Activated CD4-positive, alpha-beta T cell treated with anti-CD3 and anti-CD28 coated beads for 24 hours (primary cell): ENCODE measurements at regions not wholly inside any gene's neighbourhood (a gene's known extent, or its start where the extent isn't known, plus 50 kb on each side); places are given as distances from the start of the nearest gene placed in this dataset.

Experiments
- DNase-seq, 2 donors: peaks; one replicate each; pipeline ENCODE4 v3.0.0-alpha.2; 2020; ENCODE audit warnings: low read depth in 2 of 2

DNA sequence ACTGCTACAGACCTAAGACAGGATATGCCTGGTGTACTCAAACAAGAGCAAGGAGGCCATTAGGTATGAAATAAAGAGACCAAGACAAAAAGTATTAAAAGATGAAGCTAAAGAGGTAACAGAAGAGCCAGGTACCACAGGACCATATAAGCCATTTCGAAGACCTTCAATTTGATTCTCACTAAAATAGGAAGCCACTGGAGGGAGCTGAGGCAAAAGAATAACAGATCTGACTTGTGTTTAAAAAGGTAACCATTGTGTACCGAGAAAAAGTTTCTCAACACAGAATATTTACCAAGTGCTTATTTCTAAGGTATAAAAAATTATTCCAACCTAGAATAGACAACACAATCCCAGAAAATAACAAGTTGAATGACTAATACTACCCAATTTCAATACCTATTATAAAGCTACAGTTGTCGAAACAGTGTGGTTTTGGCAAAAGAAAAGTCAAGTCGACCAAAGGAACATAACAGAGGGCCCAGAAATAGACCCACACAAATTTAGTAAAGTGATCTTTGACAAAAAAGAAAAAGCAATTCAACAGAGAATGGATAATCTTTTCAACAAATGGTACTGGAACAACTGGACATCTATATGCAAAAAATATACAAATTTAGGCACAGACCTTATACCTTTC is 125.3 kb upstream of the DST start:
- DNase-seq: no peak

- no peak for DNase-seq
Observed at GRCh38 chr6:56767435-56767834, 124.7 kb upstream of the DST start.

DNA sequence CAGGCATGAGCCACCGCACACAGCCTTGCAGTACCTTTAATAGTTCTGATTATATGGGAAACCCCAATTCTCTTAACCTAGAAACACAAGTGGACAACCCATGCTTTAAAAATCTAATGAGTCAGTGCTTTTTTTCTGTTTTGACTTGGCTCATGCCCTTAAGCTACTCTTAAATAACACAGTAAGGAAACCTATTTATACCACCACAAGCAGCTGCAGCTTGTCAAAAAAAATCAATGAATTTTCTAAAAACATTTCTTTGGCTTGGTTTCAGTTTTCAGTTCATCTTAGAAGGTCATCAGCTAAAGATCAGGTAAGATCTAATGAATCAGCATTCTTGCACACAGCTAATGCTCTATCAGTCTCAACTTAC is 124.1 kb upstream of the DST start:
- DNase-seq: no peak

- DNase-seq: no peak
Observed at GRCh38 chr6:56766139-56766805, 123.6 kb upstream of the DST start.

GRCh38 chr6:56765494-56765893 is 122.8 kb upstream of the DST start:
- DNase-seq: no peak

DNA sequence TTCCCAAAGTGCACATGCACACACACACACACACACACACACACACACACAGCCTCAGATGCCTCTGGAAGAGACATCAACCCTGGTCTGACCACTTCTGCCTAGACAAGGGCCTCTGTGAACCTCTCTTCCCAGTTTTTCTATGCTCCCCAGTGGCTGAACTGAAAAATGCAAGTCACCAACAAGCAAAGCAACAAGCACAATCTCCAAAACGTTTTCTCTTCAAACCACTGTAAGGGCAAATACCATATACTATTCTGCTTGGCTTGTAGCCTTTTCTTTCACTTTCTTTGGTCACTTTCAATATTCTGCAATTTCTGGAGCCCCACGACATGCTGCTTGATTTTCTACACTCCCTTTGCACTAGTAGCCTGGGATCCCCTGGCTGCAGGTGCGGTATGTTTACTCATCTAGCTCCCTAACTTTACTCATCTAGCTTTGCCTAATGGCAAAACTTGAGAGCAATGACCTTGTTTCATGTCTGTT is 121.4 kb upstream of the DST start:
- DNase-seq: no peak

DNA sequence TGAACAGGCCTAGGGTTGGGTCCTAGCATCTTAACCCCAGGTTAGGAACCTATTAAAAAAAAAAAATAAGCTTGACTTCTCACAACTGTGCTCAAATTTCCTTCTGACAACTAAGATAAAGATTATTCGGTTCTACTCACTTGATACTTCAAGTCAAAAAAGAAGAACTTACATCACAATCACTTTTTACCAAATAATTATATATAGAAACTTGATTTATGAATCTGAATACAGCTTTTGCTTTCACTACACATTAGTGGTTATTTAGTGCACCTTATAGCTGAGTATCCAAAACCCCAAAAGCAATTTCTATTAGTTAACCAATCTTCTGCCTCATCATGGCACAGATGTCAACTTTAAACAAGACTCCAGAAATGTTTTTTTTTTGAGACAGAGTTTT is 119.0 kb upstream of the DST start:
- DNase-seq: no peak

DNA sequence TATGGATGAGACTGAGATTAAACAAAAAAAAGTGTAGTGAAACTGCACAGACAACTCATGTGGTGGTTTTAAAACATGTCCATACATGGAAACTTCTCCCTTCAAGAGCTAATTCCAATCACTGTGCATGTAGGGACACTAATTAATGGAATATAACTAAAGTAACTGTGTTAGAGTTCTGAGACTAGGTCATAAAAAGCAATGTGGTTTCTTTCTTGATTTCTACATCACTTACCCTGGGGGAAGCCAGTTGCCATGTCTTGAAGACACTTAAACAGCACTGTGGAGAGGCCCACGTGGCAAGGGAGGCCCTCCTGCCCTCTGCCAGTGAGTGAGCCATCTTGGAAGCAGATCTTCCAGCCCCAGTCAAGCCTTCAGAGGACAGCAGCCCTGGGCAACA is 118.2 kb upstream of the DST start:
- no peak for DNase-seq

DNA sequence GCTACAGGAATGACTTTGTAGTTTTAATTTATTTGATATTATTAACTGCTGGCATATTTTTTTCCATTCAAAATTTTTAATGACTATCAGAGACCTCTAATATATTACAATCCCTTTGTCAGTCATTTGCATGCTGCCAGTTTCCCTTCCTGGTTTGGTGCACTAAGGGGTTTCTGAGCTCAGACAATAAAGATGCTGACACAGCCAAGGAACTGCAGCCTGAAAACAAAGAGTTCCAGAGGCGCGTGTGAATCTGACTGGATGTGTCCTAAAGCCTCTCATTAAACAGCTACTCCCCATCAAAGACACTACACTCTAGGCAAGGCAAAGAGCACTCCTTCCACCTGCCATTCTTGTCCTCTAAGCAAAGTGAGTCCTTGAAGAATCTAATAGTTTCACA is 116.8 kb upstream of the DST start:
- no peak for DNase-seq

- DNase-seq: no peak
Observed at GRCh38 chr6:56758553-56758952, 115.9 kb upstream of the DST start.

DNA sequence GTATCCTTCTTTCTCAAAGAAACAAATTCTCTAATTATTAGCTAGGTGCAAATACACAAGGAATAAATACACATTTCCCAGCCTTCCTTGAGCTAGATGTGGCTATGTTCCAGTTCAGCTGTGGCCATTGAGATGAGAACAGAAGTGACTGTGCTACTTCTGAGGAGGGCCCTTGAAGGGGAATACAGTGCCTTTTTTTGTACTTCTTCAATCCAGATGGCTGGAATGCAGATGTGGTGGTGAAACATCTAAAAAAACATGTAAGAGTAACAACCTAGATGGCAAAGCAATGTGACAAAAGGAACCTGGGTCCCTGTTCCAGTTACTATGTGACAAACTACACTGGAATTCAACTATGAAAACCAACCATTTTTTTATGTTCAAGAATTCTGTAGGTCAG is 115.4 kb upstream of the DST start:
- no peak for DNase-seq

GRCh38 chr6:56757588-56757984 is 114.9 kb upstream of the DST start:
- DNase-seq: no peak

GRCh38 chr6:56756791-56757587 is 114.3 kb upstream of the DST start:
- DNase-seq: no peak

DNA sequence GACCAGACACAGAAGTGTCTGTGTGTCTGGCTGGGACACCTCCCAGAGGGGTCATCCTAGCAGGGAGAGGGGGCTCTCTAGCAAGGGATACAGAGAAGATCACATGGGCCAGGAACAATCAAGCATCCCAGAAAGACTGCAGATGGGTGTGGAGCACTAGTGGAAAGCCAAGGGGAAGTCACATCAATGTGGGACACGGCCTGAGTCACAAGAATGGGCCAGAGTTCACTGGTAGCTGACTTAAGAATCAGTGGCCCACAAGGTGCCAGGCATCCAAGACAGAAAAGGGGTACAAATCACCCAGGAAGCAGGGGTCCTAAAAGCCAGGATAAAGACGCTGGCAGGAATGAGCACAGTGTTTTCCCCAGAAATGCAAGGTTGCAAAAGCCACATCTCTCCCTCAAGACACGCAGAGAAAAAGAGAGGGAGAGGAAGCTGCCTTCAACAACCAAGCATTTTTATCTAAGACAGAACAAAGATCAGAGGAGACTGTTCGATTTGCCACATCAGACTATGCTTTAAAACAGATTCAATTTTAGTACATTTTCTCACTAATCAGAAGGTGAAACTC is 113.6 kb upstream of the DST start:
- DNase-seq: no peak

DNA sequence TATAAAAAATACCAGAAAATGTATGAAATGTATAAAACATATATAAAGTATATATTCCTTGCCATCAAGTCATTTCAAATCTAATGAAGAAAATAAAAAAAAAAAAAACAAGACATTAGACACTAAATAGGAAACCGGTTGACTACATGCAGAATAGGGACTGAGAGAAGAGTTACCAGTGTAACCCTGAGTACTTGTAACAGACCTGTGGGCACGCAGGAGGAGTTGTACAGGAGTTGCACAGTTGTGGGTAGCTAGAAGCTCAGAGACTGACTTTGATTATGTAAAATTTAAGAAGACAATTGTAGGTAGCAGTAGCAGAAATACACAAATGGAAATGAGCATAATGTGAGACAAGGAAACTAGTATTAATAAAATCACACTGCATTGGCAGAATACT is 112.4 kb upstream of the DST start:
- no peak for DNase-seq

- no peak for DNase-seq
Observed at GRCh38 chr6:56753811-56754210, 111.1 kb upstream of the DST start.

GRCh38 chr6:56752534-56752933 is 109.8 kb upstream of the DST start:
- no peak for DNase-seq

DNA sequence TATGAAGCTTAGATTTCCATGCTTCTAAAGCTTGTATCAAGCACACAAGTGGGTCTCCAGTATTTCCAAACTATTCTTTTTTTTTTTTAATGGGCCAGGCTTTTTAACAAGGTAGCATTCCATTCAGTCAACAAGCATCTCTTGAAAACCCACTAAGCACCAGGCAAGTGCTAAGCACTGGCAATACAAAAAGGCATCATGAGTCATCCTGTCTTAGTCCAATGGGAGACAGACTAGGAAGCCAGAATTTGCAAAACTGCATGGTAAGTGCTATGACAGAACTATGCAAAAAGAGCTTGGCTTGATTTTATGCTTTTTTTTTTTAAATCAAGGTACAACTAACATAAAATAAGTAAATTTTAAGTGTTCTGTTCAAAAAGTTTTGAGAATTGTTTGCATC is 109.3 kb upstream of the DST start:
- DNase-seq: no peak

- DNase-seq: no peak
Observed at GRCh38 chr6:56751604-56752003, 108.9 kb upstream of the DST start.

DNA sequence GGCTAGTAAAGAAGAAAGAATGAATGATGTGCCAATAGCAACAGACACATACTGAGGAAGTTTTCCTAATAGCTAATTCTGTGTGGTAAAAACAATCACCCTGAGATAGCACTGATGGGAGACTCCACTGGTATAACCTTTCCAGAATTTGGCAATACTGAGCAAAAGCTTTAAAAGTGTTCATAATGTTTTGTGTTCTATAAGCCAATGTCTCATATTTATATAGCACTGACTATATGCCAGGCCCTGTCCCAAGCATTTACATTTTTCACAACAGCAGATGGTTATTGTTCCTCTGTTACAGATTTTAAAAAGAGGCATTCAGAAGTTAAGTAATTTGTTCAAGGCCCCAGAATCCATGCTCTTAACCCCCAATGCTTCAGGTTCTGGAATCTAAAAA is 108.0 kb upstream of the DST start:
- no peak for DNase-seq

DNA sequence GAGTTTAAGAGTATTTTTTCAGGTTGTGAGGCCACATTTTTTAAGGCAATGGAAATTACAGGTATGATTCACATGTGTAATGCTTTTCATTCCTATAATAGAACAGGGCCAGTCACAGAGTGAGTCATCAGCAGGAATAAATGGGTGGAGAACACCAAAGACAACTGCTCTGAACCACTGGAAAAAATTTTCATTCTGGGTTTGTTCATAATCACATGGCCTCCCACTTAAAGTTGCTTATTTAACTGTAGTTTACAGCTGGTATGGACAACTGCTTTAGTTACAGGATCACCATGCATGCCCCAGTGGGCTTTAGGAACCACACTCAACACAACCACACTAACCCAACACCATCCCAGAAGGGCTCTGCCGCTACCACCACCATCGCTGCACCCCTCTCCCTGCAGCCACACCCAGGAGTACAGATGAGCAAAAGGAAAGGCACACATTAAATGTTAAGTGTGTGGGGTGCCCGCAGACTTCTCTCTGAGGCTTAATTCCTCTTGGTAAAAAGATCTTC is 107.0 kb upstream of the DST start:
- DNase-seq: no peak

- DNase-seq: no peak
Observed at GRCh38 chr6:56746767-56747504, 104.2 kb upstream of the DST start.
